Heart right ventricle (tissue), 16 donors: ENCODE measurements at regions not wholly inside any gene's neighbourhood (a gene's known extent, or its start where the extent isn't known, plus 50 kb on each side); places are given as distances from the start of the nearest gene placed in this dataset.

Source experiments
- ATAC-seq, 8 donors: fragments of 200-7000 bp; cut with Tn5 transposase; one replicate each; pipeline ENCODE4 v1.9.1; 2020; ENCODE audit warnings: mild to moderate bottlenecking in 8 of 8, moderate library complexity in 8 of 8, moderate number of reproducible peaks in 1 of 8
- DNase-seq, 2 donors: peaks; one replicate each; pipeline ENCODE4 v3.0.0-alpha.2; 2020
- H3K27ac ChIP-seq, 10 donors: fragments of 200-600 bp; sonication (generic) in 2 of 10; one replicate each; pipeline versions ENCODE4 v1.5.0 to v1.8.0; 2020 to 2022; ENCODE audit warnings: mild to moderate bottlenecking in 3 of 10
- H3K27me3 ChIP-seq, 7 donors: fragments of 200-600 bp; one replicate each; pipeline ENCODE4 v1.8.0; 2021 to 2022; ENCODE audit warnings: mild to moderate bottlenecking in 2 of 7
- H3K36me3 ChIP-seq, 9 donors: fragments of 200-600 bp; sonication (generic) in 1 of 9; one replicate each; pipeline versions ENCODE4 v1.5.0 to v1.8.0; 2020 to 2022; ENCODE audit warnings: mild to moderate bottlenecking in 2 of 9
- H3K4me1 ChIP-seq, 9 donors: fragments of 200-600 bp; sonication (generic) in 1 of 9; one replicate each; pipeline versions ENCODE4 v1.5.0 to v1.8.0; 2020 to 2022; ENCODE audit warnings: mild to moderate bottlenecking in 4 of 9
- H3K4me3 ChIP-seq, 10 donors: fragments of 200-600 bp; sonication (generic) in 2 of 10; one replicate each; pipeline versions ENCODE4 v1.5.0 to v1.8.0; 2020 to 2022; ENCODE audit warnings: mild to moderate bottlenecking in 7 of 10, moderate library complexity in 2 of 10
- H3K9me3 ChIP-seq, 11 donors: fragments of 200-600 bp in 10 of 11; sonication (generic) in 2 of 11; one replicate each; pipeline versions ENCODE4 v1.5.0 to v1.8.0; 2013 to 2022; ENCODE audit warnings: mild to moderate bottlenecking in 2 of 11, control low read depth in 1 of 11, moderate library complexity in 1 of 11
- WGBS, 2 donors: extraction: QIAGEN DNeasy Blood & Tissue Kit; methylation state at CpG; one replicate each; pipeline ENCODE4 v1.1.7; 2013; ENCODE audit warnings: inconsistent platforms in 1 of 2; 5-methylcytosine and 5-hydroxymethylcytosine counted together
- intact Hi-C, 10 donors: fragments of 100-400 bp; cut with DNase I; formaldehyde crosslinking; loops; one replicate each; pipeline versions ENCODE4 v1.11.1 to v1.14.2; 2022
- TF ChIP-seq, protein P1 (sequence below), 9 donors: fragments of 200-600 bp; sonication (generic) in 2 of 9; IDR thresholded peaks; one replicate each; pipeline versions ENCODE4 v1.5.0 to v1.8.0; 2021 to 2022; ENCODE audit warnings: antibody characterized with exemption in 9 of 9, mild to moderate bottlenecking in 5 of 9, moderate library complexity in 1 of 9
- donor health status: Arrhythmogenic right ventricular cardiomyopathy.
- donor health status: ischemic (EF 13 %, LVEDD 7.1; RV severe dilation, severe dysfunction).
- donor health status: healthy with polysubstance abuse.
- donor health status: DM: no; HTN: yes; CAD: no.
- donor health status: DM: no; HTN: no; CAD: no.
- donor health status: ischemic (EF 25% LVEDD 6.9; RV normal size, moderate dysfunction).
- donor health status: ischemic (EF 25% LVEDD 5.7; RV mildly dilated, moderate dysfunction).
- donor health status: healthy.
- donor health status: DM: yes; HTN: yes; CAD: no.
- donor health status: Ischemic cardiomyopathy.
- donor health status: ischemic (EF 35%, LVEDD 5.7; RV mildly dilated, moderate dysfunction).
- donor health status: nonischemic (EF 11% LVEDD 7.7; RV severe dilation, severe dysfunction).
- donor health status: DM: yes; HTN: yes; CAD: no.
- donor health status: PGD.
- donor health status: ischemic (EF 29% LVEDD 5.4; RV normal size, mild dysfunction).
- donor health status: nonischemic (EF 23%, LVEDD 6.1; RV moderate dilation, normal function).

DNA sequence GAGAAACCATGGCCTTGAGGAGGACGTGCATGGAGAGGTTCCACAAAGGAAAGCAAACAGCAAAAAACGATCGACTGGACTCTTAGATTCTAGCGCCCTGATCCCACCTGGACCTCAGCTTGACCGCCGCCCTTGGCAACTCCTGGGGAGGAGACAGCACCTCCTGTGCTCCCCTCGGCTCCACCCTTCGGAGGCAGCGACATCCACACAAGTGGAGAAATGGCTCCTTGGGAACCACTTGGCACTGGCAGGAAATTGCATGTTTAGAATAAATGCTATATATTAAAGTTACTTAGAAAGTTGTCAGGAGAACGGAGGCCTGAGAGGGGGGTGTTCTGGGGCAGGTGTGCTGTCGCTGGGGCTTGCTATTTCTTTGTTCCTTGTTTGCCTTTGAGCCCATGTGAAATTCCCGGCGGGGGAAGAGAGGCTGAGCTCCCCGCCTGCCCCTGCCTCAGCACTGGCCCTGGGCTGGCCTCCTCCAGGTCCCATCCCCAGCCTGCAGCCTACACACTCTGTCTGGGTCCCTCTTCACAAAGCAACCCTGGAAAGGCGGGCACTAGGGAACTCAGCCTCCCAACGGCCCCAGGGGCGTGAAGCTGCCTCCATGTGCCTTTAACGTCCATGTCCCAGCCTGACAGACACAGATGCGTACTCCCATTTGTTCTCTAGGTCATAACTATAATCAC, 395.3 kb downstream of the BRD1 start:
- ATAC-seq, result no peak

DNA sequence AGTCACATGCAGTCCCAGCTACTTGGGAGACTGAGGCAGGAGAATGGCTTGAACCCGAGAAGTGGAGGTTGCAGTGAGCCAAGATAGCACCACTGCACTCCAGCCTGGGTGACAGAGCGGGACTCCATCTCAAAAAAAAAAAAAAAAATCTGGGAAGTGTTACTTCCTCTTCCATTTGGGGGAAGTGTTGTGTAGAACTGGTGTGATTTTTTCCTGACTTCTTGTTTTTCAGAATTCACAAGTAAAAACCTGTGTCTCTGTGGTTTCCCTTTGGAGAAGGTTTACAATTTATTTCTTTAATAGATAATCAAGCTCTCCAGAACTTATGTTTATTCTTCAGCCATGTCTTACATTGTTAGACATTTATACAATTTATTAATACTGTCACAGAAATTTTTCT, 396.1 kb downstream of the BRD1 start:
- no peak for DNase-seq
- WGBS, 2 donors, result 69 to 86% methylated on average over 2 of the region's 2 CpGs

More for the DNA sequence above, 395.3 kb downstream of the BRD1 start:
- H3K36me3 ChIP-seq, result no peaks in the 10 kb centered on the region
- 71 to 75% methylated on average over 19 of the region's 19 CpGs for WGBS, 2 donors
- peaks cover 0 to 41% (median 23%) of the 10 kb centered on the region in 7 donors for H3K27me3 ChIP-seq
- DNase-seq, result no peak
- H3K4me1 ChIP-seq, result no peaks in the 10 kb centered on the region
- TF ChIP-seq, protein P1, sequence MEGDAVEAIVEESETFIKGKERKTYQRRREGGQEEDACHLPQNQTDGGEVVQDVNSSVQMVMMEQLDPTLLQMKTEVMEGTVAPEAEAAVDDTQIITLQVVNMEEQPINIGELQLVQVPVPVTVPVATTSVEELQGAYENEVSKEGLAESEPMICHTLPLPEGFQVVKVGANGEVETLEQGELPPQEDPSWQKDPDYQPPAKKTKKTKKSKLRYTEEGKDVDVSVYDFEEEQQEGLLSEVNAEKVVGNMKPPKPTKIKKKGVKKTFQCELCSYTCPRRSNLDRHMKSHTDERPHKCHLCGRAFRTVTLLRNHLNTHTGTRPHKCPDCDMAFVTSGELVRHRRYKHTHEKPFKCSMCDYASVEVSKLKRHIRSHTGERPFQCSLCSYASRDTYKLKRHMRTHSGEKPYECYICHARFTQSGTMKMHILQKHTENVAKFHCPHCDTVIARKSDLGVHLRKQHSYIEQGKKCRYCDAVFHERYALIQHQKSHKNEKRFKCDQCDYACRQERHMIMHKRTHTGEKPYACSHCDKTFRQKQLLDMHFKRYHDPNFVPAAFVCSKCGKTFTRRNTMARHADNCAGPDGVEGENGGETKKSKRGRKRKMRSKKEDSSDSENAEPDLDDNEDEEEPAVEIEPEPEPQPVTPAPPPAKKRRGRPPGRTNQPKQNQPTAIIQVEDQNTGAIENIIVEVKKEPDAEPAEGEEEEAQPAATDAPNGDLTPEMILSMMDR (IDR thresholded peaks at IDR 0.05), result no peak
- no peak overlapping the region for H3K27ac ChIP-seq
- intact Hi-C loops, result no loop called here
- H3K9me3 ChIP-seq, result peaks cover 0 to 18% (median 0%) of the 10 kb centered on the region in 11 donors
- no peak overlapping the region for H3K4me3 ChIP-seq

DNA sequence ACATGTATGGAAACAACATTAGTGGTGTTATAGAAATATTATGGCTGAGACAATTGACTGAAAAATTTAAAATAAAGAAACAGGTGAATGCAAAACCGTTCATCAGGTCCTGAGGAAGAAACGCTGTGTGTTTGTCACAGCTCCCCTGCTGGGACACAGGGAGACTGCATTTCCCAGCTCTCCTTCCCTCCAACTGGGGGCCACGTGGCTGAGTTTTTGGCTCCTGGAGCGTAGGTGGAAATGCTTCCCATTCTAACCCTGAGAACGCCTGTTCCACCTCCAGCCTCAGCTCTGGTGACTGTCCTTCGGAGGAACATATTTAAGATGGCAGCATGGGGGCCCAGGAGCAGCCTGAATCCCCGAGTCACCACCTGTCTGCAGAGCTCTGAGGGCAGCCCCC, 398.6 kb downstream of the BRD1 start:
- Histone ChIP-seq H3K36me3 (no peaks in the 10 kb centered on the region), H3K27ac (no peak overlapping the region), H3K27me3 (peaks cover 0 to 41% (median 23%) of the 10 kb centered on the region in 7 donors), H3K4me1 (no peaks in the 10 kb centered on the region), H3K9me3 (peaks cover 0 to under 1% (median 0%) of the 10 kb centered on the region in 11 donors), H3K4me3 (no peak overlapping the region)
- WGBS, 2 donors, result 39 to 42% methylated on average over 7 of the region's 7 CpGs
- intact Hi-C loops, result no loop called here
- TF ChIP-seq, protein P1 (IDR thresholded peaks at IDR 0.05), result no peak
- ATAC-seq (no peak), DNase-seq (no peak)

More for the DNA sequence above, 396.1 kb downstream of the BRD1 start:
- intact Hi-C loops, result no loop called here
- Histone ChIP-seq H3K4me3 (no peak overlapping the region), H3K36me3 (no peaks in the 10 kb centered on the region), H3K27ac (no peak overlapping the region), H3K27me3 (peaks cover 0 to 43% (median 26%) of the 10 kb centered on the region in 7 donors), H3K4me1 (no peaks in the 10 kb centered on the region), H3K9me3 (peaks cover 0 to 18% (median 0%) of the 10 kb centered on the region in 11 donors)
- TF ChIP-seq, protein P1 (IDR thresholded peaks at IDR 0.05), result no peak
- ATAC-seq, result no peak

DNA sequence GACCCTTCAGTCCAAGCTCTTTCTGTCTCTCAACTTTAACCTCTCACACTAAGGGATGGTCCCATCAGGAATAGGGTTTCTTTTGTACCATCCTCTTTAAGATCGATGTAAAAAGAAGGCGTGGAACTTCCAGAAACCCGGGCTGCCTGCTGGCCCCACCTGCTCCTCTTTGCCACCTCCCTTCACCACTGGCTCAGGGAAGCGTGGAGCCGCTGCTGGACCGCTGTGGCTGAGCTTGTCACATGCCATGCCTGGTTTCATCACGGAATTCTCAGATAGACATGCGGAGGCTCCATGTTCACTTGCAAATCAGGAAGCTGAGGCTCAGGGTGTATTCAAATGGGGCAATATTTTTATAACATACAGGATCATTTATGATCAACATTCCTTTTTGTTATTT, 399.7 kb downstream of the BRD1 start:
- H3K27ac ChIP-seq, result no peak overlapping the region
- TF ChIP-seq, protein P1 (IDR thresholded peaks at IDR 0.05), result no peak
- ATAC-seq (no peak), DNase-seq (no peak)
- H3K27me3 ChIP-seq, result peaks cover 0 to 46% (median 26%) of the 10 kb centered on the region in 7 donors
- no peaks in the 10 kb centered on the region for H3K36me3 ChIP-seq
- 89 to 92% methylated on average over 8 of the region's 8 CpGs for WGBS, 2 donors
- intact Hi-C loops, result no loop called here
- H3K9me3 ChIP-seq, result no peaks in the 10 kb centered on the region
- no peaks in the 10 kb centered on the region for H3K4me1 ChIP-seq
- no peak overlapping the region for H3K4me3 ChIP-seq
